Activated T-cell treated with anti-CD3 and anti-CD28 coated beads, Interleukin-2, amount 50 U/mL, for 72 hours (primary cell): ENCODE measurements at regions not wholly inside any gene's neighbourhood (a gene's known extent, or its start where the extent isn't known, plus 50 kb on each side); places are given as distances from the start of the nearest gene placed in this dataset.

Source experiments
- ATAC-seq, 2 donors: fragments of 150-1000 bp; cut with Tn5 transposase; replicated peaks in 1 of 2; 2 replicates each; pipeline ENCODE4 v1.10.0; 2021; ENCODE audit warnings: moderate library complexity in 2 of 2, mild to moderate bottlenecking in 1 of 2
- DNase-seq, 2 donors: peaks; one replicate each; pipeline ENCODE4 v3.0.0; 2021 to 2022; ENCODE audit warnings: mixed read lengths in 1 of 2
- H3K27ac Mint-ChIP-seq: one replicate; pipeline ENCODE4 v1.8.0; 2022; ENCODE audit warnings: mild to moderate bottlenecking, moderate library complexity, mixed read lengths
- H3K27me3 Mint-ChIP-seq: one replicate; pipeline ENCODE4 v1.8.0; 2022; ENCODE audit warnings: low read depth, mixed read lengths
- H3K36me3 Mint-ChIP-seq, 2 donors: one replicate each; pipeline ENCODE4 v1.8.0; 2022; ENCODE audit warnings: mixed read lengths in 2 of 2, mild to moderate bottlenecking in 1 of 2; ENCODE audit not compliant: insufficient read depth in 2 of 2
- H3K4me1 Mint-ChIP-seq: one replicate; pipeline ENCODE4 v1.8.0; 2022; ENCODE audit warnings: low read depth, mixed read lengths
- H3K4me3 Mint-ChIP-seq, 2 donors: one replicate each; pipeline ENCODE4 v1.8.0; 2022; ENCODE audit warnings: mild to moderate bottlenecking in 2 of 2, mixed read lengths in 2 of 2, moderate library complexity in 2 of 2
- H3K9me3 Mint-ChIP-seq, 2 donors: one replicate each; pipeline ENCODE4 v1.8.0; 2022; ENCODE audit warnings: mixed read lengths in 2 of 2

GRCh38 chr14:106875503-106875902 is 1349.1 kb downstream of the TMEM121 start:
- peak in 1 of 2 donors; percentile 47 for ATAC-seq

GRCh38 chr14:106876711-106877110 is 1350.3 kb downstream of the TMEM121 start:
- Mint-ChIP-seq H3K27me3 (peaks cover 16% of the 10 kb centered on the region), H3K4me1 (peaks cover 28% of the 10 kb centered on the region), H3K4me3 (no peak overlapping the region), H3K27ac (no peak overlapping the region), H3K36me3 (no peaks in the 10 kb centered on the region), H3K9me3 (no peaks in the 10 kb centered on the region)
- ATAC-seq (no peak), DNase-seq (no peak)

More at GRCh38 chr14:106875503-106875902, 1349.1 kb downstream of the TMEM121 start:
- peak; percentile 62 to 65 for DNase-seq
- peaks cover 22% of the 10 kb centered on the region for H3K27me3 Mint-ChIP-seq
- H3K36me3 Mint-ChIP-seq = no peaks in the 10 kb centered on the region
- no peaks in the 10 kb centered on the region for H3K9me3 Mint-ChIP-seq
- peaks cover 28% of the 10 kb centered on the region for H3K4me1 Mint-ChIP-seq
- H3K4me3 Mint-ChIP-seq = no peak overlapping the region
- no peak overlapping the region for H3K27ac Mint-ChIP-seq

- peaks cover 16% of the 10 kb centered on the region for H3K27me3 Mint-ChIP-seq
- no peaks in the 10 kb centered on the region for H3K9me3 Mint-ChIP-seq
- no peak overlapping the region for H3K27ac Mint-ChIP-seq
- no peak for DNase-seq
- no peak for ATAC-seq
- no peaks in the 10 kb centered on the region for H3K36me3 Mint-ChIP-seq
- no peak overlapping the region for H3K4me3 Mint-ChIP-seq
- H3K4me1 Mint-ChIP-seq = peaks cover 23% of the 10 kb centered on the region
Observed at GRCh38 chr14:106877517-106877916, 1351.1 kb downstream of the TMEM121 start.

GRCh38 chr14:106879241-106879640 is 1352.9 kb downstream of the TMEM121 start:
- no peaks in the 10 kb centered on the region for H3K36me3 Mint-ChIP-seq
- DNase-seq (peak; percentile 81 to 82), ATAC-seq (peak; percentile 89)
- no peaks in the 10 kb centered on the region for H3K9me3 Mint-ChIP-seq
- no peak overlapping the region for H3K27ac Mint-ChIP-seq
- peaks cover 13% of the 10 kb centered on the region for H3K4me1 Mint-ChIP-seq
- H3K4me3 Mint-ChIP-seq = no peak overlapping the region
- H3K27me3 Mint-ChIP-seq = peaks cover 16% of the 10 kb centered on the region

GRCh38 chr14:106883218-106883692 is 1356.9 kb downstream of the TMEM121 start:
- Mint-ChIP-seq H3K9me3 (no peaks in the 10 kb centered on the region), H3K27ac (no peak overlapping the region), H3K36me3 (no peaks in the 10 kb centered on the region), H3K4me3 (no peak overlapping the region), H3K4me1 (no peaks in the 10 kb centered on the region), H3K27me3 (peaks cover 2% of the 10 kb centered on the region)
- ATAC-seq (peak; percentile 36), DNase-seq (peak; percentile 69 to 74)
